ENCODE measurements at regions not wholly inside any gene's neighbourhood (a gene's known extent, or its start where the extent isn't known, plus 50 kb on each side); places are given as distances from the start of the nearest gene placed in this dataset.

GRCh38 chr1:118335331-118335732, 150.3 kb upstream of the SPAG17 start:
- H3K36me3 ChIP-seq (ENCODE audit: insufficient read depth, low read length) = no peaks in the 10 kb centered on the region
- no peaks in the 10 kb centered on the region for H3K27me3 ChIP-seq (ENCODE audit: control insufficient read depth in 1 of 2, insufficient read depth in 2 of 2, low read length in 2 of 2)
- no peaks in the 10 kb centered on the region for H3K27me3 Mint-ChIP-seq
- H3K4me3 ChIP-seq (ENCODE audit: low read length) = no peak overlapping the region
- intact Hi-C loops (cut with DNase I, micrococcal nuclease) = no loop called here
- CTCF ChIA-PET = no interaction called here
- H3K27ac Mint-ChIP-seq = no peak overlapping the region
- ATAC-seq (ENCODE audit: poor library complexity) (no peak), DNase-seq (no peak)
- no peaks in the 10 kb centered on the region for H3K4me1 Mint-ChIP-seq (ENCODE audit: low read depth)
- peaks cover 0 to 3% of the 10 kb centered on the region in 2 experiments for H3K9me3 ChIP-seq (ENCODE audit: control insufficient read depth in 1 of 2, insufficient read depth in 1 of 2, low read length in 2 of 2)
- no peaks in the 10 kb centered on the region for H3K4me1 ChIP-seq (ENCODE audit: insufficient read depth, low read length)
- H3K27ac ChIP-seq (ENCODE audit: low read depth in 1 of 2, low read length in 2 of 2) = no peak overlapping the region
- H3K36me3 Mint-ChIP-seq (ENCODE audit: low read depth) = no peaks in the 10 kb centered on the region
- no peak overlapping the region for H3K4me3 Mint-ChIP-seq
- TF ChIP-seq CTCF (IDR thresholded peaks at IDR 0.05) = no peak
- H3K9me3 Mint-ChIP-seq = no peaks in the 10 kb centered on the region
- POLR2A ChIA-PET = no interaction called here

GRCh38 chr1:118334506-118334905, 149.5 kb upstream of the SPAG17 start:
- ChIA-PET CTCF (no interaction called here), POLR2A (no interaction called here)
- Mint-ChIP-seq H3K4me3 (no peak overlapping the region), H3K27me3 (no peaks in the 10 kb centered on the region), H3K27ac (no peak overlapping the region), H3K9me3 (peaks cover 1% of the 10 kb centered on the region), H3K4me1 (ENCODE audit: low read depth) (no peaks in the 10 kb centered on the region), H3K36me3 (ENCODE audit: low read depth) (no peaks in the 10 kb centered on the region)
- no peak for TF ChIP-seq CTCF (IDR thresholded peaks at IDR 0.05)
- DNase-seq (no peak), ATAC-seq (ENCODE audit: poor library complexity) (no peak)
- no peaks in the 10 kb centered on the region for H3K27me3 ChIP-seq (ENCODE audit: control insufficient read depth in 1 of 2, insufficient read depth in 2 of 2, low read length in 2 of 2)
- no peak overlapping the region for H3K27ac ChIP-seq (ENCODE audit: low read depth in 1 of 2, low read length in 2 of 2)
- H3K36me3 ChIP-seq (ENCODE audit: insufficient read depth, low read length) = no peaks in the 10 kb centered on the region
- intact Hi-C loops (cut with DNase I, micrococcal nuclease) = no loop called here
- no peaks in the 10 kb centered on the region for H3K4me1 ChIP-seq (ENCODE audit: insufficient read depth, low read length)
- peaks cover 0 to 3% of the 10 kb centered on the region in 2 experiments for H3K9me3 ChIP-seq (ENCODE audit: control insufficient read depth in 1 of 2, insufficient read depth in 1 of 2, low read length in 2 of 2)
- H3K4me3 ChIP-seq (ENCODE audit: low read length) = no peak overlapping the region

GRCh38 chr1:118333601-118334210, 148.7 kb upstream of the SPAG17 start:
- CTCF ChIA-PET = no interaction called here
- Mint-ChIP-seq H3K4me1 (ENCODE audit: low read depth) (no peaks in the 10 kb centered on the region), H3K4me3 (no peak overlapping the region), H3K27ac (no peak overlapping the region), H3K9me3 (peaks cover 3% of the 10 kb centered on the region), H3K36me3 (ENCODE audit: low read depth) (no peaks in the 10 kb centered on the region), H3K27me3 (no peaks in the 10 kb centered on the region)
- ATAC-seq (ENCODE audit: poor library complexity) (no peak), DNase-seq (no peak)
- no peaks in the 10 kb centered on the region for H3K27me3 ChIP-seq (ENCODE audit: control insufficient read depth in 1 of 2, insufficient read depth in 2 of 2, low read length in 2 of 2)
- intact Hi-C loops (cut with DNase I, micrococcal nuclease) = no loop called here
- POLR2A ChIA-PET = no interaction called here
- no peaks in the 10 kb centered on the region for H3K4me1 ChIP-seq (ENCODE audit: insufficient read depth, low read length)
- no peak overlapping the region for H3K27ac ChIP-seq (ENCODE audit: low read depth in 1 of 2, low read length in 2 of 2)
- no peaks in the 10 kb centered on the region for H3K36me3 ChIP-seq (ENCODE audit: insufficient read depth, low read length)
- H3K9me3 ChIP-seq (ENCODE audit: control insufficient read depth in 1 of 2, insufficient read depth in 1 of 2, low read length in 2 of 2) = peaks cover 0 to 3% of the 10 kb centered on the region in 2 experiments
- no peak for TF ChIP-seq CTCF (IDR thresholded peaks at IDR 0.05)
- H3K4me3 ChIP-seq (ENCODE audit: low read length) = no peak overlapping the region
